HepG2 (cell line): ENCODE measurements at regions not wholly inside any gene's neighbourhood (a gene's known extent, or its start where the extent isn't known, plus 50 kb on each side); places are given as distances from the start of the nearest gene placed in this dataset.

ENCODE experiments used
- JUN ChIP-seq: sonication (generic); formaldehyde crosslinking; IDR thresholded peaks from 2 replicates; pipeline ENCODE4 v1.4.0; 2020; ENCODE audit warnings: mild to moderate bottlenecking, missing genetic modification reagents
- KLF11 ChIP-seq: IDR thresholded peaks from 2 replicates; pipeline ENCODE4 v1.6.1; 2016; ENCODE audit warnings: missing compliant biosample characterization
- MAFK ChIP-seq, 2 experiments: IDR thresholded peaks in 1 of 2; conservative IDR thresholded peaks in 1 of 2; 2 replicates each; pipeline ENCODE4 v1.6.1; 2011; ENCODE audit warnings: improper control_type of control experiment in 2 of 2, low read length in 2 of 2
- TAF1 ChIP-seq: sonication (generic); formaldehyde crosslinking; IDR thresholded peaks from 2 replicates; pipeline ENCODE4 v1.4.0; 2020; ENCODE audit warnings: missing genetic modification reagents
- TGIF2 ChIP-seq: IDR thresholded peaks from 2 replicates; pipeline ENCODE4 v1.6.1; 2016; ENCODE audit warnings: control low read depth, missing compliant biosample characterization
- ZNF33A ChIP-seq: sonication (generic); formaldehyde crosslinking; IDR thresholded peaks from 2 replicates; pipeline ENCODE4 v1.5.1; 2020; ENCODE audit warnings: missing genetic modification reagents, mild to moderate bottlenecking, moderate library complexity, borderline replicate concordance
- ZNF746 ChIP-seq: sonication (generic); formaldehyde crosslinking; IDR thresholded peaks from 2 replicates; pipeline ENCODE4 v1.8.0; 2022; ENCODE audit warnings: mild to moderate bottlenecking, missing genetic modification reagents
- TF ChIP-seq, protein P1 (sequence below): sonication (generic); formaldehyde crosslinking; IDR thresholded peaks from 2 replicates; pipeline ENCODE4 v1.5.0; 2020; ENCODE audit warnings: missing genetic modification reagents, mild to moderate bottlenecking, borderline replicate concordance
- TF ChIP-seq, protein P2 (sequence below): sonication (generic); formaldehyde crosslinking; IDR thresholded peaks from 2 replicates; pipeline ENCODE4 v1.4.0; 2020; ENCODE audit warnings: mild to moderate bottlenecking, missing genetic modification reagents
- TF ChIP-seq, protein P3 (sequence below): sonication (generic); formaldehyde crosslinking; IDR thresholded peaks from 2 replicates; pipeline ENCODE4 v1.5.0; 2020; ENCODE audit warnings: mild to moderate bottlenecking, missing genetic modification reagents, moderate library complexity
- TF ChIP-seq, protein P4 (sequence below): sonication (generic); formaldehyde crosslinking; IDR thresholded peaks from 2 replicates; pipeline ENCODE4 v1.4.0; 2020; ENCODE audit warnings: missing genetic modification reagents, borderline replicate concordance

DNA sequence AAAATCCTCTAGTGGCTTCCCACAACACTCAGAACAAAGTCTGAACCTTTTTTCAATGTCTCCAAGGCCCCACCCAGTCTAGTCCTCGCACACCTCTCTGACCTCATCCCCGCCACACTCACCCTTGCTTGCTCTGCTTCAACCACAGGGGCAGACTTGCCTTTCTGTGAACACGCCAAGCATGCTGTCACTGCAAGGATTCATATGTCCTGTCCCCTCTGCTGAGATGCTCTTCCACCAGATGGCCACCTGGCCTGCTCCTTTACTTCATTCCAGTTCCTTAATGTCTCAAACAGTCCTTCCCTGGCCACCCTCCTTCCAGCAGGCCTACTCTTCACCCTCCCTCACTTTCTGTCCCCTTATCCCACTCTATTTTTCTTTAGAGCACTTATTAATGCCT, 60.6 kb upstream of the ARHGAP20 start:
- no peak for TF ChIP-seq TAF1 (CRISPR knock-in tag)
- TF ChIP-seq, protein P1, sequence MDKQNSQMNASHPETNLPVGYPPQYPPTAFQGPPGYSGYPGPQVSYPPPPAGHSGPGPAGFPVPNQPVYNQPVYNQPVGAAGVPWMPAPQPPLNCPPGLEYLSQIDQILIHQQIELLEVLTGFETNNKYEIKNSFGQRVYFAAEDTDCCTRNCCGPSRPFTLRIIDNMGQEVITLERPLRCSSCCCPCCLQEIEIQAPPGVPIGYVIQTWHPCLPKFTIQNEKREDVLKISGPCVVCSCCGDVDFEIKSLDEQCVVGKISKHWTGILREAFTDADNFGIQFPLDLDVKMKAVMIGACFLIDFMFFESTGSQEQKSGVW (CRISPR knock-in tag) = no peak
- TF ChIP-seq JUN (CRISPR knock-in tag) = no peak
- TF ChIP-seq ZNF33A (CRISPR knock-in tag) = no peak
- no peak for TF ChIP-seq TGIF2
- TF ChIP-seq, protein P2, sequence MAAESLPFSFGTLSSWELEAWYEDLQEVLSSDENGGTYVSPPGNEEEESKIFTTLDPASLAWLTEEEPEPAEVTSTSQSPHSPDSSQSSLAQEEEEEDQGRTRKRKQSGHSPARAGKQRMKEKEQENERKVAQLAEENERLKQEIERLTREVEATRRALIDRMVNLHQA (CRISPR knock-in tag) = no peak
- TF ChIP-seq, protein P3, sequence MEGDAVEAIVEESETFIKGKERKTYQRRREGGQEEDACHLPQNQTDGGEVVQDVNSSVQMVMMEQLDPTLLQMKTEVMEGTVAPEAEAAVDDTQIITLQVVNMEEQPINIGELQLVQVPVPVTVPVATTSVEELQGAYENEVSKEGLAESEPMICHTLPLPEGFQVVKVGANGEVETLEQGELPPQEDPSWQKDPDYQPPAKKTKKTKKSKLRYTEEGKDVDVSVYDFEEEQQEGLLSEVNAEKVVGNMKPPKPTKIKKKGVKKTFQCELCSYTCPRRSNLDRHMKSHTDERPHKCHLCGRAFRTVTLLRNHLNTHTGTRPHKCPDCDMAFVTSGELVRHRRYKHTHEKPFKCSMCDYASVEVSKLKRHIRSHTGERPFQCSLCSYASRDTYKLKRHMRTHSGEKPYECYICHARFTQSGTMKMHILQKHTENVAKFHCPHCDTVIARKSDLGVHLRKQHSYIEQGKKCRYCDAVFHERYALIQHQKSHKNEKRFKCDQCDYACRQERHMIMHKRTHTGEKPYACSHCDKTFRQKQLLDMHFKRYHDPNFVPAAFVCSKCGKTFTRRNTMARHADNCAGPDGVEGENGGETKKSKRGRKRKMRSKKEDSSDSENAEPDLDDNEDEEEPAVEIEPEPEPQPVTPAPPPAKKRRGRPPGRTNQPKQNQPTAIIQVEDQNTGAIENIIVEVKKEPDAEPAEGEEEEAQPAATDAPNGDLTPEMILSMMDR = no peak
- TF ChIP-seq ZNF746 = no peak
- TF ChIP-seq KLF11 (CRISPR knock-in tag) = no peak
- TF ChIP-seq, protein P4, sequence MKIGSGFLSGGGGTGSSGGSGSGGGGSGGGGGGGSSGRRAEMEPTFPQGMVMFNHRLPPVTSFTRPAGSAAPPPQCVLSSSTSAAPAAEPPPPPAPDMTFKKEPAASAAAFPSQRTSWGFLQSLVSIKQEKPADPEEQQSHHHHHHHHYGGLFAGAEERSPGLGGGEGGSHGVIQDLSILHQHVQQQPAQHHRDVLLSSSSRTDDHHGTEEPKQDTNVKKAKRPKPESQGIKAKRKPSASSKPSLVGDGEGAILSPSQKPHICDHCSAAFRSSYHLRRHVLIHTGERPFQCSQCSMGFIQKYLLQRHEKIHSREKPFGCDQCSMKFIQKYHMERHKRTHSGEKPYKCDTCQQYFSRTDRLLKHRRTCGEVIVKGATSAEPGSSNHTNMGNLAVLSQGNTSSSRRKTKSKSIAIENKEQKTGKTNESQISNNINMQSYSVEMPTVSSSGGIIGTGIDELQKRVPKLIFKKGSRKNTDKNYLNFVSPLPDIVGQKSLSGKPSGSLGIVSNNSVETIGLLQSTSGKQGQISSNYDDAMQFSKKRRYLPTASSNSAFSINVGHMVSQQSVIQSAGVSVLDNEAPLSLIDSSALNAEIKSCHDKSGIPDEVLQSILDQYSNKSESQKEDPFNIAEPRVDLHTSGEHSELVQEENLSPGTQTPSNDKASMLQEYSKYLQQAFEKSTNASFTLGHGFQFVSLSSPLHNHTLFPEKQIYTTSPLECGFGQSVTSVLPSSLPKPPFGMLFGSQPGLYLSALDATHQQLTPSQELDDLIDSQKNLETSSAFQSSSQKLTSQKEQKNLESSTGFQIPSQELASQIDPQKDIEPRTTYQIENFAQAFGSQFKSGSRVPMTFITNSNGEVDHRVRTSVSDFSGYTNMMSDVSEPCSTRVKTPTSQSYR (CRISPR knock-in tag) = no peak
- no peak for TF ChIP-seq MAFK (conservative IDR thresholded peaks at IDR 0.05 in 1 of 2, IDR thresholded peaks at IDR 0.05 in 1 of 2; ENCODE audit: low read length in 2 of 2)
